Medulla oblongata (tissue), 1 donor: ENCODE measurements at regions not wholly inside any gene's neighbourhood (a gene's known extent, or its start where the extent isn't known, plus 50 kb on each side); places are given as distances from the start of the nearest gene placed in this dataset.
A peak's percentile ranks its signal among the peaks of the same experiment; 100 is the strongest.
"Not testable (repeated sequence)": the region's sequence is repeated elsewhere in the genome, so short reads cannot be mapped to it uniquely, and the experiment has no call there.

ENCODE experiments used
- DNase-seq: peaks from one replicate; pipeline ENCODE4 v3.0.0-alpha.2; 2015; ENCODE audit errors: extremely low spot score

DNA sequence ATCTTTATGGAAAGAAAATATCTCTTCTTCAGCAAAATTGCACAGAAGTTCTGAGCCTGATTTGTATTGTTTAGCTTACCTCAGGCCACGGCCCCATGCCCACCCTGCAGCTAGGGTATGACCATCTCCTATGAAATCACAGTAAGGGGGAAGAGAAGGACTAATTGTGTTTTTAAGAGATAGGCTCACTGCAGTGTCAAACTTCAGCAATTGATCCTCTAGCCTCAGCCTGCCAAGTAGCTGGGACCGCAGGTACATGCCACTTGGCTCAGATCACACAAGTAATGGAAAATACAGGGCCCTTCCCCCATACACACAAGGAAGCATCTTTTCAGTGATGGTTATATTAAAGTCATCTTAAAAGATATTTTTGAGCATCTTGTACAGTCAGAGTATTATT, 60.0 kb downstream of the DMAC1 start:
- DNase-seq, result no peak

DNA sequence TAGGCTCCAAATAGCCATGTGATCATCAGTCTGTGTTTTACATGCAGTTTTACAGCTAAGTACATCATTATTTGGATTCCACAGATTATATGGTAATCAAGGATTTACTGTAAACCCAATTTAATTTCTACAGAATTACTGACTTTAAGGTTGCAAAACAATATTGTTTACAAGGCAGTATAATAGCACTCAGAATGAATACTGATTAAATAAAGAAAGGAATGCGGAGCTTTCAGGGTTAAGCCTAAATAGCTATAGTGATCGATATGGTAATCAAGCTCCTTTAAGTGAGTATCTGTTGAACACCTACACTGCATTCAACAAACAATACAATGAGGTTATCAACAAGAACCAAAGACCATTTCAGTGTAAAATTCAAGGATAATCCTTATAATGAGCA, 64.3 kb downstream of the DMAC1 start:
- no peak for DNase-seq

DNA sequence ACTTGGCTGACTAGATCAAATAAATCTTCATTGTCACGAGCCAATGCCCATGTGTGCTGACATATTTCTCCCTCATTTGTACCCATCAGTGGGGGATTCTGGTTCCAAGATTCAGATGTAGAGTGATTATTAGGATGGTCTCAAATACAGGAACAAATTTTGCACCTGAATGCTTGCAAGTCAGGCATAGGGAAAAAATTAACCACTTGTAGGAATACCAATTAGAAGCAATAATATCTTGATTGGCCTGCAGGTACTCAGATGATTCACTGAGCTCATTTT, 69.5 kb downstream of the DMAC1 start:
- DNase-seq, result no peak

DNA sequence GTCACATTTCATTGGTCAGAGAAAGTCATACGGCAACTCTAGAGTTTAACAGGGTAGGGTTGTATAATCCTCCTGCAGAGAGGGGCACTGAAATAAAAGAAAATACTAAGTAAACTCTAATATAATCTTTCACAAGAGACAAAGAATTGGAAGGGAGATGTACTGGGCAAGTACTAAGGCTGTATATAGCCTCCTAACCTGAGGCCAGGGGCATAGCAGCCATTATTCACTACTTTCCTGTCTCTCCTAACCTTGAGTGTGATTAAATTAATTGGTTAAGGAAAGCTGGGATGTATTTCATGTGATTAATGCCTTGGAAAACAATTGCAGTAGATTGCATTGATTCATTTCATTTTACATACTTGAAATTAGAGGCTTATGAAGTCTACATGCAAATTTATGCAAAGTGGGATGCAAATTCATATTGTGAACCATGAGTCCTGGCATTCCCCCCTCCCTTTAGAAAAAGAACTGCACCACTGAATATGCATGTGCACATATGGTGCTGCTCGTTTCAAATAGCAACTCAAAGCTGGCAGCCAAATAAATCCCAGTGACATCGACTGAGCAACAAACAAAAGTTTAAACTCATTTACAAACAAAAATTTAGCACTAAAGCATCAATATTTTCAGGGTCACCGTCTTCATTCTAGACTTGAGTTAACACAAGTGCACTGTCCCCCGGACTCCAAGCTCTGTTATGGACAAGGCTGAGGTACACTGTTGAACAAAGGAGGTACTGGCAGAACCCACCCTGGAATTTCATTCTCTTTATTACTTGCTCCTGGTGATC, 70.0 kb downstream of the DMAC1 start:
- no peak for DNase-seq

DNA sequence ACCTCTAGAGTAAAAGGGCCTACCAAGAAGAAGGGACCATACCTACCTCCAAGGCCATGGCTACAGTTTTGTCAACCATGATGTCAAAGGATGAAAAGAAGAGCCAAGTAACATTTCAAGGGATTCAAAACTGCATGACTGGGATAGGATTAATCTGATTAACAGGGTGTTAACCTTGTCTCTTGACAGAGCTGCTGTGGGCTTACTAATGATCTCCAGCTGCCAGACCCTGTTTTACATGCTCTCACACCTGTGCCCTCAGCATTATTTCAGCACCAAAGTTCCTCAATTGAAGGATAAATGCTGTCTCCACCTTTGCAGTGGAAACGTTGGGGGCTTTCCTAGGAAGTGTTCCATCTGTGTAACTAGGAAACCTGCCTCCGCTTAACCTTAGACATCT, 78.3 kb downstream of the DMAC1 start:
- no peak for DNase-seq

DNA sequence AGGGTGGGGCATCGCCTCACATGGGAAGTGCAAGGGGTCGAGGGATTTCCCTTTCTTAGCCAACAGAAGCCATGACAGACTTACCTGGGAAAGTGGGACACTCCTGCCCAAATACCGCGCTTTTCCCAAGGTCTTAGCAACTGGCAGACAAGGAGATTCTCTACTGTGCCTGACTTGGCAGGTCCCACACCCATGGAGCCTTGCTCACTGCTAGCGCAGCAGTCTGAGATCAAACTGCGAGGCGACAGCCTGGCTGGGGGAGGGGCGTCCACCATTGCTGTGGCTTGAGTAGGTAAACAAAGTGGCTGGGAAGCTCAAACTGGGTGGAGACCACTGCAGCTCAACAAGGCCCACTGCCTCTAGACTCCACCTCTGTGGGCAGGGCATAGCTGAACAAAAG, 86.5 kb downstream of the DMAC1 start:
- not testable (repeated sequence) for DNase-seq

DNA sequence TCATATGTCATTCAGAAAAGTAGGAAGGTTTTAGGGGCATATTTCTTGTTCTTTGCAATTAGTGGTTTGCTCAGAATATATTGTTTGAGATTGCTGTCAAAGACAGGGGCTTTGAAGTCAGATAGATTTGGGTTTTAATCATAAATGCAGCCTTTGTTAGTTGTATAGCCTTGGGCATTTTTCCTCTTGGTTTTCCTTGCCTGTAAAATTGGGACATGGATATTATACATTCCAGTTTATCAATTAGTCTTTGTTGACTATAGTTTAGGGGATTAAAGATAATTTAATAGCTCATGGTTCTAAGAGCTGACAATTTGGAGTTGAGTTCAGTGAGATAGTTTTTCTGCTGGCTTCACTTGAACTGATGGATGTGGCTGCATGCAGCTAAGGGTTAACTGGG, 88.9 kb downstream of the DMAC1 start:
- no peak for DNase-seq

DNA sequence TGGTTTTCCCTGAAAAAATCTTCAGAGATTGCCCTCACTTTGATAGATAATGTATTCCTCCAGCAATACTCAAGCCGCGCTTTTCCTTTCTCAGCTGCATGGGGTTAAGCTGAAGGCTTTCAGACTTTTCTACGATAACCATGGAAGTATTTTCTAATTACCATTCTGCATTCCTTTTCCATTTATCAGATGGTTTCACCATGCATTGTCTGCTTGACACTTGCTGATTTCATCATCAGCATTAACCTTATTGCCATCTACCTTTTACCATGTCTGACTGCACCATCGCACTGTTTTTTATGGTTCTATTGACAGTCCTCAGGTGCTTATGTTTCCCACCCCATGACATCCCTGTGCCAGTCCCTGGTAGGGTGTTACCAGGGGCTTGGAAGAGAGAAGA, 91.6 kb downstream of the DMAC1 start:
- no peak for DNase-seq

DNA sequence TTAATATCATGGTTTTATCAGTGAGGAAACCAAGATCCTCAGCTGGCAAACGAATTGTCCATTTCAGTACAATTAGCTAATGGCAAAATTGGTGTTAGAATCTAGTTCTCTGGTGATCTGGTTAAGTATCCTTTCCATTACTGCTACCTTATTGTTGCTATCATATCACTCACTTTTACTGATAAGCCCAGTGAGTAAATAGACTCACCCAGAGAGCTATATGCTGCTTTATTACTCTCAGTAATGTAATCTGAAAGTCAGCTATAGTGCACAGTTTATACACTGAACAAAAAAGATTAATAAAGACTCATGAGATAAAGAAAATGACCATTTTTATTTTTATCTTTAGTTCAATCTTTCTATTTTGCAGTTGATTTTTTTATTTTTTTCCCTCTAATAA, 95.0 kb downstream of the DMAC1 start:
- DNase-seq, result no peak

DNA sequence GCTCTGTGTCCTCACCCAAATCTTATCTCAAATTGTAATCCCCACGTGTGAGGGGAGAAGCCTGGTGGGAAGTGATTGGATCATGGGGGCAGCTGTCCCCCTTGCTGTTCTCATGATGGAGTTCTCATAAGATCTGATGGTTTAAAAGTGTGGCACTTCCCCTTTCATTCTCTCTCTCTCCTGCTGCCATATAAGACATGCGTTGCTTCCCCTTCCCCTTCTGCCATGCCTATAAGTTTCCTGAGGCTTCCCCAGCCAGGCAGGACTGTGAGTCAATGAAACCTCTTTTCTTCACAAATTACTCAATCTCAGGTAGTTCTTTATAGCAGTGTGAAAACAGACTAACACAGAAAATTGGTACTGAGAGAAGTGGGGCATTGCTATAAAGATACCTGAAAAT, 107.7 kb downstream of the DMAC1 start:
- DNase-seq, result no peak

DNA sequence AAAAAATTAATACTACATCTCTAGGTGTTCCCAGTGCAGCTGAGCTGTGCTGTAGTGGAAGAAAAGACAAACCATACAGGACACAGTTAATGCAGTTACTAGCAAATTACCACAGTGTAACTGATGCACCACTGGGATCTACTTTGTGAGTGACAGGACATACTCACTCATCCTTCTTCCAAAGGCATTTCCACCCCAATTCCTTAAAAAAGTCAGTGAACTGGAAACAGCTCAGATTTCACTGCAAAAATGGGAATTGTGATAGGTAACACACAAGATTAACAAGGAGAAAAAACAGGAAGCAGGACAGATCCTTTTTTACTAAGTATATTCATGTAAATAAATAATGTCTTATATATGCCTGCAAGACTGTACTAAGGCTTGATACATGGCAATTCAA, 109.6 kb downstream of the DMAC1 start:
- DNase-seq, result no peak

DNA sequence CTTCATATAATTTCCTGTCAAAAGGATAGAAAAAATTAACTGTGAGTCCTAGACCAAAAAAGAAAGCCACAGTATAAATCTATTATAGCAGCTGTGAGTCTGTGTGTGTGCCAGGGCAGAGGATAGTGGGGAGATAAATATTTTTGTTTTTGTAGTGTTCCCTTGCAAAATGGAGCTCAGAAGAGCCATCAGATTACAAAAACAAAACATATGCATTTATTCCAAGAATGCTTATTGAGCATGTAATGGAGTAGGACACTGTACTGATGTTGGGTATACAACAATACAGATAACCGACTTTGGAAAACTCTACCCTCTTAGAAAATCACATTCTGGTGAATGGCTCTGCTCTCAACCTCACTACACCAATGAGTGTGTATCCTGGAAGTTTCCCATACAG, 111.0 kb downstream of the DMAC1 start:
- no peak for DNase-seq

DNA sequence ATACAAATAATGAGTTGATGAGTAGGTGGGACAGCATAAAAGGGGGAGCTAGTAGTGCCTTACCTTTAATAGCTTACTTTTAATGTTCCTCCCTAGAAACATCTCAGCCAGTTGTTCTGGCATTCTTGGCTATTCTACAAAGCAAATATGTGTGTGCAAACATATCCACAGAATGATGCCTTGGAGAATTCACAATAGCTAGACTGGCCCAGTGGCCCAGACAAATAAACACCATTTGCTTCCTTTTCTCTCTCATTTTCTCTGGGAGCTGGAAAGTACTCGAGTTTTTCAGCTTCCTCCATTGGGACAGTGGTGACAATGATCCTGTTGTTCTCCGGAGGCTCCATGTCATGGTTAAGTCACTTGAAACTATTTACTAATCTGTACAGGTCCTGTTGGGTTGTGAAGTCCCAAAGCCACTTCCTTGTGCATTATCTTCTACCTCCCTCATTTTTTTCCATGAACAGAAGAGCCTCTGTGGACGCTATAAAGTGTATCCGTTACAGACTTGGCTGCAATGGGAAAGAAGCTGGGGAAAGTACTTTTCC, 122.9 kb downstream of the DMAC1 start:
- DNase-seq, result peak; percentile 23

DNA sequence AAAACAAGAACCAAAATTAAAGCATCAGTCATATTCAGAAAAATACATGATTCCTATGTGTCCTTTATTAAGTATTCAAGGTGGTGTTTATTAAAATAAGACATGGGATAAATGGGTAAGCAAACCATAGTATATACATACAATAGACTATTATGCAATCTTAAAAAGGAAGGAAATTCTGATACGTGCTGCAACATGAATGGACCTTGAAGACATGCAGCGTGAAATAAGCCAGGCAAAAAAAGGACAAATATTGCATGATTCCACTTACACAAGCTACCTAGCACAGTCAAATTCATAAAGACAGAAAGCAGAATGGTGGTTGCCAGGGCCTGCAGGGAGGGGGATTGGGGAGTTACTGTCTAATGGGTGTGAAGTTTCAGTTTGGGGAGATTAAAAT, 127.7 kb downstream of the DMAC1 start:
- no peak for DNase-seq

DNA sequence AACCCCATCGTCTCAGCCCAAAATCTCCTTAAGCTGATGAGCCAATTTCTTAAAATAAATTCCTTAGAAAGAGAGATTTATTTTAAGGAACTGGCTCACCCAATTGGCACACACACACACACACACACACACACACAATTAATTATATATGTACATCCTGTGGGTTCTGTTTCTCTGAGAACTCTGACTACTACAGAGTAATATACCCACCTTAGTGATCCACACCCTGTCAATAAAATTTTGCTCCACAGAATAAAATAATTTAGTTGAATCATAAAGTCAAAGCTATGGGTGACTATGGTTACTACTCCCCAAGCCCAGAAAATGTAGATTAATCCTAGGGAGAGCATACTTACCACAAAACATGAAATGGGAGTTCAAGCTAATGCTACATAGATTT, 131.0 kb downstream of the DMAC1 start:
- no peak for DNase-seq

DNA sequence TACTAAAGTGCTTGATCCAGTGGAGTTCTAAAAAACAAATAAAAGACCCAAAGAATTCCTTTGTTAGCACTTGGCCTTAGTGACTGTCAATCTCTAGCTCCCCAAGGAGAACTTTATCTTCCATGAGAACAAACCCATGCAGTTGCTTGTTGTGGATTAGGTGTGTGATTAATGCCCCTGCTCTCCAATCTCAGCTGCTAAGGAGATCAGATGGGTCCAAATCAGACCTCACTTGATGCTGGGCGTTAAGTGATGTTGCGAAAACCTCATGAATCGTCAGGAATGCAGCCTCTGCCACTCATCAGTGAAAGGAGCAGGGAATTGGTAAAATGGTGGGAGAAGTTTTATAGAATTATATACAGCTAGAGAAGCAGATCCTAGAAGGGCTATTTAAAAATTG, 133.7 kb downstream of the DMAC1 start:
- DNase-seq, result no peak

DNA sequence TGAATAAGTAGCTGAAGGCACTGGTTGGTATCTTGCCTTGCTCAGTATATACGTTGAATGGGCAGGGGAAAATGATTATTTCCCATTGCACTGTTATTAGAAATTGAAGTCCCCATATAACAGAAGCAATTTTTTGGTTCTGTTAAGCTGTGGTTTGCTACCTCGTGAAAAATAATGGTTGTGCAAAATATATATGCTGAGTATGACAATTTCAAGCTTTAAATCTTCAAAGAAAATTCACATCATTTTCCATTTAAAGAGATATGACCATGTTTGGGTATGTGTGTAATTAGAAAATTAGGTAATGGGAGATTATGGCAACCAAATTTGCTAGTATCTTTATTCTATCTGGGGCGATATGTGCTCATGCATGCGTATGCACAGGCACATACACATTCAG, 139.8 kb downstream of the DMAC1 start:
- DNase-seq, result no peak

DNA sequence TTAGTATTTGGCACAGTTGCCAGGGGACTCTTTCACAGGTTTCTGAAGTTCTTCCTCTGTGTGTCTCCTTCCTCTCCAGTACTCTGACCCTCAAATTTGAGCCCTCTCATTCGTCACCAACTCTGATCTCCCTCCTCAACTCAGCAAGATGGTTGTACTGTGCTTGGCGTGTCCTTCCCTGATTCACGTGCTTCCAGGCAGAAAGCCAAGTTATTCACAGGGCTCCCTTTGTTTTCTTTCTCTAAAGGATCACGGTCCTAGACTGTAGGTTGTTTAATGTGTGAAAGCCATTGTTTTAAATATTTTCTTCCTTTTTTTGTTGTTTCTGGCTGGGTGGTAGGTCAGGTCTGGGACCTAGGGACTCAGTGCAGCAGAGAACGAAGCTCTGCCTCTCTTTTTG, 142.9 kb downstream of the DMAC1 start:
- peak; percentile 47 for DNase-seq

DNA sequence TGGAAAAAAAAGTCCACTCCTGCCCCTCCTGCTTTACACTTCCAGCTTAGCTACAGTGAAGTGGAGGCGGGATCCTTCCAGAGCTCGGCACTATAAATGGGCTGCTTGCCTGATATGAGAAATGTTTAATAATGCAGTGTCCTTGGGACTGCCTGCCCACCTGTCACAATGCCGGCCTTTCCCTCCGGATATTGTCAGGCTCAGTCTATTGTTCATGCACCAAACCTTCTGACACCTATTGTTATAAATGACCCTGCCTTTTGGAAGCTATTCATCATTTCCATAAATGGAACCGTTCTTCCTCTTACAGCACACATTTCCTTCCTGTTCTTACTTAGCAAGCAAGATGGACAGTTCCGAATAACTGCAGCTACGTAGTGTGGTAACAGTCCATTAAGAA, 146.3 kb downstream of the DMAC1 start:
- DNase-seq, result no peak

DNA sequence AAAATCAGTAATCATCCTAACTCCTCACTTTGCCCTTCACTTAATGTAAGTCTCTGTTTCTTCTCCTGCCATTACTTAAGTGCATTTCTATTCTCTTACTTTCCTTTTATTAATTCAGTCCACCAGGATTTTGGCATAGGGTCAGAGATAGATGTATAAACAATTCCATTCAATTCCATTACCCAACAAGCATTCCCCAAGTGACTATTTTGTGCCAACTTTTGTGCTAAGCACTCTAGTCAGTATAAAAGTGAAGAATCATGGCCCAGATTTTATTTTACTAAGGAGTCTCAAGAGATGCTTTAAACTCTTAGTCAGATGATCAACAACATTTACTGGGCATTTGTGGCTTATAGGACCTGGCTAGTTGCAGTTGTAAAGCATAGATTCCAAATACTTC, 159.3 kb downstream of the DMAC1 start:
- DNase-seq, result no peak

DNA sequence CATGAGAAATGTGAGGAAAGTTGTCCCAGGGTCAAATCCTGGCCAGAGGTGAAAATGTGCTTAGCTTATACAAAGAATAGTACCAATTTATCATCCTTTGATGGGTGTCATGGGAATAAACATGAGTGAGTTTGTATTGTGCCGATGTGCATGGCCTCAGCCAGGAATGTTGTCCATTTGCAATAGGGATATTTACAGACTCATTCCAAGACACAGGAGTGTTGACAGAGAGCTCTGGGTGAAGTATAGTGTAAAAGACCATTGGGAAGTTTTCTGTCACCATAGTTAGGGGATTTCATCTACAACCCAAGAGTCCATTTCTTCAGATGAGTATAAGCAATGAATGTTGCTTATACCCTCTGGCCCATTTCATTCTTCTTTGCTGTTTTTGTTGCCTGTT, 160.1 kb downstream of the DMAC1 start:
- DNase-seq, result no peak

DNA sequence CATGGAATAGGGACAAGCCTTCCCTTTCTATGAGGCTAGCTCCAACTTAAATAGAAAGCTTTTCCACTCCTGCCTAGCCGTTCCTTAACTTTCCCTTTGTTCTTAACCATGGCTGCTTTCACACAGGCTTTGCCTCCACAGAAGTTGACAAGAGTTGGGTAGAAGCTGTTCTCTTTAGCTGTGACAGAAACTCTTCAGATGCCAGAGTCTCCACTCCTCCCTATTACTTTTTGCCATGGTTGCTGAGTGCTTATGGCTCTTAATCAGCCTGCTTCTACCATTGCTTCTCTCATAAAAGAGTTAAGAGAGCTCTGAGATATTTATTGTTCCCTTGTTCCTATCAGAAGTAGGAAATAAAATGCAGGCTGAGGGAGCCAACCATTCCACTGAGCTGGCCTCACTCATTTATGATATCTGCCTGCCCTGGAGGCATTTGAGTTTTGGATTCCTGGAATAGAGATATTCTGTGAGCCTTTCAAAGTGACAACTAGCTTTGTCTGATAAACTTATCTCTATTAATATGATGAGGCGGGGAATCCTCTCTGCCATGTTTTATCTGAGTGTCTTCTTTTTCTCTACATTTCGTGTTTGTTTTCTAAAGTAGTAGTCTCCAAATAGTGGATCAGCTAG, 162.6 kb downstream of the DMAC1 start:
- no peak for DNase-seq

DNA sequence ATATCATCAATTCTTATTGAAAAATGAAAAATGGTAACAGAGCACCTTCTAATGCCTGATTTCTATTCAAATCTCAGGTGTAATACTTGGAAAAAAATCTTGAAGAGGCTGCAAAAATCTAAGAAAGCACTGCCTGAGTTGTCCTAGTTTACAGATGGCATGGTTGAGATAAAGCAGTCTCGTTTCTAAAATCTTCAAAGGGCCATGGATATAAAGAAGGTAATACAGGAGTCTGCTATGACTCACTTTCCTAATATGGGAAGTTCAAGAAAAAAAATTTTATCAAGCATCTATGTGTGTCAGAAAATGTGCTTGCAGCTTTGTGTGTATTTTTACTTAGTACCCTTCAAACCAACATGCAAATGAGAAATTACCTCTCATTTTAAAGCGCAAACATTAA, 163.3 kb downstream of the DMAC1 start:
- DNase-seq, result no peak

DNA sequence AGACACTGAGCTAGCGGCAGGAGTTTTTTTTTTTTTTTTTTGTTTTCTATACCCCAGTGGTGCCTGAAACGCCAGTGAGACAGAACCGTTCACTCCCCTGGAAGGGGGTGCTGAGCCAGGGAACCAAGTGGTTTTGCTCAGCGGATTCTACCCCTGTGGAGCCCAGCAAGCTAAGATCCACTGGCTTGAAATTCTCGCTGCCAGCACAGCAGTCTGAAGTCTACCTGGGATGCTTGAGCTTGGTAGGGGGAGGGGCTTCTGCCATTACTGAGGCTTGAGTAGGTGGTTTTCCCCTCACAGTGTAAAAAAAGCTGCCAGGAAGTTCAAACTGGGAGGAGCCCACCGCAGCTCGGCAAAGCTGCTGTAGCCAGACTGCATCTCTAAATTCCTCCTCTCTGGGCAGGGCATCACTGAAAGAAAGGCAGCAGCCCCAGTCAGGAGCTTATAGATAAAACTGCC, 173.0 kb downstream of the DMAC1 start:
- not testable (repeated sequence) for DNase-seq
